ENCODE measurements at regions not wholly inside any gene's neighbourhood (a gene's known extent, or its start where the extent isn't known, plus 50 kb on each side); places are given as distances from the start of the nearest gene placed in this dataset.
"Not testable (repeated sequence)": the region's sequence is repeated elsewhere in the genome, so short reads cannot be mapped to it uniquely, and the experiment has no call there.

GRCh38 chr4:108416831-108417230 is 203.5 kb upstream of the RPL34 start:
- DNase-seq: no peak
- Histone ChIP-seq H3K4me3 (no peak overlapping the region), H3K4me1 (no peaks in the 10 kb centered on the region), H3K27ac (replicated peaks) (no peak overlapping the region), H3K9me3 (replicated peaks) (no peaks in the 10 kb centered on the region), H3K27me3 (ENCODE audit: low read depth) (peaks cover 2% of the 10 kb centered on the region), H3K36me3 (no peaks in the 10 kb centered on the region)
- intact Hi-C loops (cut with micrococcal nuclease): no loop called here
- TF ChIP-seq CTCF (IDR thresholded peaks at IDR 0.05; ENCODE audit: borderline replicate concordance): no peak

GRCh38 chr4:108415389-108415788 is 205.0 kb upstream of the RPL34 start:
- intact Hi-C loops (cut with micrococcal nuclease): no loop called here
- no peak for DNase-seq
- H3K9me3 ChIP-seq (replicated peaks): no peaks in the 10 kb centered on the region
- H3K36me3 ChIP-seq: no peaks in the 10 kb centered on the region
- no peak overlapping the region for H3K4me3 ChIP-seq
- H3K4me1 ChIP-seq: no peaks in the 10 kb centered on the region
- H3K27me3 ChIP-seq (ENCODE audit: low read depth): peaks cover 5% of the 10 kb centered on the region
- TF ChIP-seq CTCF (IDR thresholded peaks at IDR 0.05; ENCODE audit: borderline replicate concordance): no peak
- no peak overlapping the region for H3K27ac ChIP-seq (replicated peaks)

GRCh38 chr4:108411836-108412235 is 208.5 kb upstream of the RPL34 start:
- H3K27ac ChIP-seq (replicated peaks): no peak overlapping the region
- peaks cover 5% of the 10 kb centered on the region for H3K27me3 ChIP-seq (ENCODE audit: low read depth)
- H3K36me3 ChIP-seq: no peaks in the 10 kb centered on the region
- no peaks in the 10 kb centered on the region for H3K4me1 ChIP-seq
- DNase-seq: no peak
- TF ChIP-seq CTCF (IDR thresholded peaks at IDR 0.05; ENCODE audit: borderline replicate concordance): no peak
- H3K9me3 ChIP-seq (replicated peaks): peaks cover 1% of the 10 kb centered on the region
- intact Hi-C loops (cut with micrococcal nuclease): no loop called here
- H3K4me3 ChIP-seq: no peak overlapping the region

- DNase-seq; H3K36me3 ChIP-seq; H3K4me1 ChIP-seq; H3K27ac ChIP-seq (replicated peaks); intact Hi-C loops (cut with micrococcal nuclease); H3K27me3 ChIP-seq (ENCODE audit: low read depth); H3K4me3 ChIP-seq: not testable (repeated sequence)
- peaks cover 19% of the 10 kb centered on the region for H3K9me3 ChIP-seq (replicated peaks)
Observed at GRCh38 chr4:108409691-108410090, 210.7 kb upstream of the RPL34 start.

- Histone ChIP-seq H3K4me3 (no peak overlapping the region), H3K9me3 (replicated peaks) (peaks cover 19% of the 10 kb centered on the region), H3K27ac (replicated peaks) (no peak overlapping the region), H3K36me3 (no peaks in the 10 kb centered on the region), H3K4me1 (no peaks in the 10 kb centered on the region), H3K27me3 (ENCODE audit: low read depth) (no peaks in the 10 kb centered on the region)
- DNase-seq: no peak
- intact Hi-C loops (cut with micrococcal nuclease): no loop called here
- TF ChIP-seq CTCF (IDR thresholded peaks at IDR 0.05; ENCODE audit: borderline replicate concordance): no peak
Observed at GRCh38 chr4:108405586-108405985, 214.8 kb upstream of the RPL34 start.

GRCh38 chr4:108400309-108400708 is 220.1 kb upstream of the RPL34 start:
- intact Hi-C loops (cut with micrococcal nuclease): no loop called here
- Histone ChIP-seq H3K27ac (replicated peaks) (no peak overlapping the region), H3K27me3 (ENCODE audit: low read depth) (no peaks in the 10 kb centered on the region), H3K36me3 (no peaks in the 10 kb centered on the region), H3K4me1 (no peaks in the 10 kb centered on the region), H3K4me3 (no peak overlapping the region), H3K9me3 (replicated peaks) (peaks cover 3% of the 10 kb centered on the region)
- DNase-seq: no peak
- TF ChIP-seq CTCF (IDR thresholded peaks at IDR 0.05; ENCODE audit: borderline replicate concordance): no peak

All from left ventricle myocardium inferior (tissue), 1 donor.